Activated effector memory CD4-positive, alpha-beta T cell treated with Interleukin-2 at 50 U/mL for 16 hours (primary cell): ENCODE measurements at regions not wholly inside any gene's neighbourhood (a gene's known extent, or its start where the extent isn't known, plus 50 kb on each side); places are given as distances from the start of the nearest gene placed in this dataset.

ENCODE experiments used
- DNase-seq: peaks from one replicate; pipeline ENCODE4 v3.0.0-alpha.2; 2020

DNA sequence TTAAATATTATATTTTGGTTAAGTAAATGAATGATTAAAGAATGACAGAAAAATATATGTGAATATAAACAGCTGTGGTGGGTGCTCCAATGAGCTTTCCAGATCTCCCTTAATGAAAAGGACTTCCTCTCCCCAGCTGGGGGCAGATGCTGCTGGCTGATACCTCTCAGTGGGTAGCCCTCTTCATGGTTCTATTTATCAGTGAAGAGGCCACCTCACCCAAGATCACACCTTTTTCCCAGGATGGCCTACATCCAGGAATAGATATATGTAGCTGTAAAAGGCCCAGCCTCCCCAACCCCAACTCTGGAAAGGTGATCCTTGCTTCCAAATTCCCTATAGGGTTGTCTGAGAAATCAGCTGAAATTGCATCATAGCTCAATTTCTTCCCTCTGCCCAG lies 135.2 kb upstream of the ACVR2A start:
- DNase-seq = no peak

- no peak for DNase-seq
Observed at GRCh38 chr2:147703171-147703570, 141.7 kb upstream of the ACVR2A start.

GRCh38 chr2:147698166-147698565 lies 146.7 kb upstream of the ACVR2A start:
- DNase-seq = no peak

DNA sequence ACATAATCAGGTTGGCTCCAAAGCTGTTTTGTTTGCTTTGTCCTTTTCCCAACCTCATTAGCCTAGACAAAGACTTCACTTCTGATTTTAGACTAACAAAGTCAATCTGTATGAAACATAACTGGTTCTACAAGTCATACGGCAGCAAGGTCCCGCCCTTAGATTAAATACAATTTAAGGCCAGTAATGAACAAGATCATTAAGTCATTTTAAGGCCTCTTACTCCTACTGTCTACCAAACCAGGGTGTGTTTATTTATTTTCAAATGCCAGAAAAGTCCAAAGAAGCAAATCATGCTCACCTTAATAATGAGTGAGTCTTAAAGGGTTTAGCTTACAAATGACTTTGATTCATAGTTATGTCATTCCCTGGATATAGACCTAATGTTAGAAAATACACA lies 148.4 kb upstream of the ACVR2A start:
- DNase-seq = no peak

DNA sequence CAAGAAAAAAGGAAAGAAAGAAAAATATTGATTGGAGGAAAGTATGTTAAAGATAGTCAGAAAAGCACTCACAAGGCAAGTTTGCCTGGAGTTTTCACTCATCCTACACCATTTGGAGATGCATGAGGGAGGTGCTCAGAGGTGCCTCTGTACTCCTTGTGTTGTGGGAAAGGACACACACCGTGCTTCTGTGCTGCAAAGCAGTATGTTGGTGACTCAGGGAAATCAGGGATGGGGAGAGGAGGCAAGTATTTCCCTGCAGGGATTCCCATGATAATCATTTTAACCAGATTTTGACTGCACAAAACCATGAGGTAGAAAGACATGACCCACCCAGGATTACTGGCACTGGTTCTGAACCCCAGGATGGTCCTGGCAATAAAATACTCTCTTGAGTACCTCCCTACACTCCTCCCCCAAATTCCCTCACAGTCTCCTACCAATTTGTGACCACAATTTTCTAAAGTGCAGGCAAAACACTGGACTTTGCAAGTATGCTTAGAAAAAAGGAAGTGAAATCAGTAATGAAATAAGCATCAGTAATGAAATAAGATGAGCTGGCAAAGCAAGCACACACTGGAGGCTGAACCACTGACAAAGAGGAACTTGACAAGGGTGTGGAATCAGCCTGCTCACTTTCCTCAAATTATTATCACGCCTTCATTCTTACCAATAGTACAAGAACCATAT lies 155.5 kb upstream of the ACVR2A start:
- DNase-seq = no peak

DNA sequence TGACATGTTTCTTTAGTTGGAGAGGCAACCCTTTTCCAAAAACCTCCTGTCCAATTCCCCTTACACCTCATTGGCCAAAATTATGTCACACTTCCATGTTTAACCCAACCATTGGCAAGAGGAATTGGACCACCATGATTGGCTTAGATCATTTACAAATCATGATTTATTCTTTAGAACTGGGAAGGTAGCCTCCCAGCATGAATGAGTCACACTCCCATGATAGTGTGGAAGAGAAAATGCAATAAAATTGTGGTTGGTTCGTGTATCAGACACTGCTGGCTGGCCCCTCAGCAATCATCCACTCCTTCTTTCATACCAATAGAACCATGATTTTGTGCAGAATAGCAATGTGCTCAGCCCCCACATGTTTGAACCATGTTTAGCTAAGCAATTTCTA lies 156.6 kb upstream of the ACVR2A start:
- no peak for DNase-seq

GRCh38 chr2:147686365-147686764 lies 158.5 kb upstream of the ACVR2A start:
- no peak for DNase-seq

- no peak for DNase-seq
Observed at GRCh38 chr2:147684903-147685302, 159.9 kb upstream of the ACVR2A start.

DNA sequence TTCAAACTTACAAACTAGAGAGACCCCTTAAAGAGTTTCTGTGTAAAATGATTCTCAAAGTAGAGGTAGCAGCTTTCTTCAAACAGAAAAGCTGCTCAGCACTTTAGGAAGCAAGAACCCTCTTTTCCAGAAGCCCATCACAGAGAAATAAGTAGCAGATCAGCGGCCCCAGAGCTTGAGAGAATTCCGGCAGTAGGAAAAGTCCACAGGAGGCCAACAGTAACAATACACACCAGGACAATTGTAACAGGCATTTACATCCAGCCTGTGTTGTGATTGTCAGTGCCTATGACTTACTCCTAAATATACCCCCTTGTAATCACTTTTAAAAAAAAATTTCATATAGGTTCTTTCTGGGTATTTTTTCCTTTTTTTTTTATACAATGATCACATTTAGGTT lies 161.4 kb upstream of the ACVR2A start:
- DNase-seq = no peak

- no peak for DNase-seq
Observed at GRCh38 chr2:147681093-147681492, 163.7 kb upstream of the ACVR2A start.

DNA sequence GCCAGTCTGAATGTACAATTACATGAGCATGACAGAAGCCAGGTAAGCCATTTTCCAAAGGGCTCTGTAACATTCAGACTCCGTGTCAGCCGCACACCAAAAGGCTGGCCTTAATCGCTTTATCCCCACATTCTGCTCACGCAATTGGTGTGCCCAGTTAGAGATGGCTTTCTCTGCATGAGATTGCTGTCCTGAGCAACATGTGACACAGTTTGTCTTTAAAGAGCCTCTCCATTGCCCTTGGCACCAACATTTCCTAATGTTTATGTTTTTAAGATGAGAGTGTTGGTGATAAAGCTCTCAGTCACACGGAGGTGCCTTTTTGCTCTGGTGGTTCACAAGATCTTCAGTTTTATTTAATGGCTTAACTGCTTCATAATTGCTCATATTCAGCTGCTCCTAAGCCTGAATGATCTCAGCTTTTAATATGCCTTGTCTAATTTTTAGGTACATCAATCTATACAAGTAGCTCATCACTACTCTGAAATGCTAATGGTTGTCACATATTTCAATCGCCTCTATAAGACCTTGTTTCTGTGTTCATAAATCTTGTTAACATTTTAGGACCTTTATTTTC lies 164.8 kb upstream of the ACVR2A start:
- DNase-seq = no peak

- no peak for DNase-seq
Observed at GRCh38 chr2:147679191-147679954, 165.5 kb upstream of the ACVR2A start.

DNA sequence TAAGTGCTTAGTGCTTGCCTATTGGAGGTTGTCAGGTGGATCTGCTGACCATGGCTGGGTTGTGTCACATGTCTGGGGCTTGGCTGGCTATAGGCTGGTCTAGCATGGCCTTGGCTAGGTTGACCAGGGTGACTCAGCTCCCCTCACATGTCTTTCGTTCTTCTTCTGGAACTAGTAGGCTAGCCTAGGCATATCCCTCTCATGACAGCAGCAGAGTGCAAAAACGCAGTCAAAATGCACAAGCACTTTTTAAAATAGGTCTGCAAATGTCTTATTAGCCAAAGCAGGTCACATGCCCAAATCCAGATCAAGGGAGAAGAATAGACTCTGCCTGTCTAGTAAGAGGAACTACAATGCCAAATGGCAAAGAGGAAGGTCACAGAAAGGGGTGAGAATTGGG lies 179.7 kb upstream of the ACVR2A start:
- no peak for DNase-seq

DNA sequence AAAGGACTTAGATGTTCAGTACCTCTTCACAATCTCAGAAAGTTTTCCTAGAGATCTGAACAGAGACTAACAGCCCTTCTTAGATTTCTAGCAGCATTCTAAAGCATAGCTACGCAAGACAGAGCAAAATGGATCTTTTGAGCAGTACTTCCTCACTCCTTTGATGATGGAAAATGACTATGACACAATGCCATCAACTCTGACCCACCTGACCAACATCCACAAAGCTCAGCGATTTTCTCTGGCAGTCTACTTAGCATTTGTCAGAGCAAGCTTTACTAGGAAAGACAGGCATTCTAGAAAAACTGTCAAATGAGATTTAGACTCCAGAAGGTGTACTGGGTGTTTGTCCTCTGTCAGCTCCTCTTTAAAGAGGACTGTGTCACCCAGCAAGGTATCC lies 180.9 kb upstream of the ACVR2A start:
- no peak for DNase-seq

DNA sequence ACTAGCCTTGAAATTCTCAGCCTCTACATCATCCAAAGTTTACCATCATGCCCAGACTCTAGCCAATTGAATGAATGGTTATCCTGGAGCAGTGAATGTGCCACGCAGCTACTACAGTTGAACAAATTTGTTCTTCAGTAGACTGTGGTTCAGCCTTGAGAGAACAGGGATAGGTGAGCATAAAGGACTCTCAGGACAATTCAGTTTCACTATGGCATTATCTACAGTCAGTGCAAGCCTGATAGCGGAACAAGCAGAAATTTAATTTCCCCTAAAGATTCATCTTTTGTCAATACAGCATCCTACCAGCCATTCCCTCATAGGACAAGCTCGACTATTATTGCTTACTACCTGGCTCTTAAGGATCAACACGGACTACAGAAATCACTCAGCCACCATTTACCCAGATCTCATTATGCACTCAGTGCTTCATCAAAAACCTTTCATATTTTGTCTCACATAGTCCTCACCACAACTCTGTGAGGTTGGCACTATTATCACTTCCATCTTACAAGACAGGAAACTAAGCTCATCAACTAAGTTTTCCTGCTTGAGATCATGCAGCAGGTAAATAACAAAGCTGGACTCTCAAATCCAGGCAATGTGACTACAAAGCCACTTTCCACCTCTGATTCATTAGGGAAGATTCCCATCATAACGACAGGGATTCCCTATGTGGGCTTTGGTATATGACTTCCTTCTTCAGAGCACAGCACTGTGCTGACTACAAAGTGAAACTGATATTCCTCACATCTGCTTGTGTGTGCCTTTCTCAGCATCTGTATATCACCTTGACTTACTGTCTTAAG lies 181.5 kb upstream of the ACVR2A start:
- DNase-seq = no peak

DNA sequence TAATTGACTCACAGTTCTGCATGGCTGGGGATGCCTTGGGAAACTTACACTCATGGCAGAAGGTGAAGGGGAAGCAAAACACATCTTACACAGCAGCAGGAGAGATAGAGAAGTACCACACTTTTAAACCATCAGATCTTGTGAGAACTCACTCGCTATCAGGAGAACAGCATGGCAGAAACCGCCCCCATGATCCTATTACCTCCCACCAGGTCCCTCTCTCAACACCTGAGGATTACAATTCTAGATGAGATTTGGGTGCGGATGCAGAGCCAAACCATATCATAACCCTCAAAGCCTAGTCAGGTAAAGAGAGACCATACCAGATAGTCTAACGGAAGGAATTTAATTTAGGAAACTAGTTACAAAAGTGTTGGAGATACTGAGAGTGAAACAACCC lies 182.6 kb upstream of the ACVR2A start:
- DNase-seq = no peak

- no peak for DNase-seq
Observed at GRCh38 chr2:147660680-147661079, 184.1 kb upstream of the ACVR2A start.

DNA sequence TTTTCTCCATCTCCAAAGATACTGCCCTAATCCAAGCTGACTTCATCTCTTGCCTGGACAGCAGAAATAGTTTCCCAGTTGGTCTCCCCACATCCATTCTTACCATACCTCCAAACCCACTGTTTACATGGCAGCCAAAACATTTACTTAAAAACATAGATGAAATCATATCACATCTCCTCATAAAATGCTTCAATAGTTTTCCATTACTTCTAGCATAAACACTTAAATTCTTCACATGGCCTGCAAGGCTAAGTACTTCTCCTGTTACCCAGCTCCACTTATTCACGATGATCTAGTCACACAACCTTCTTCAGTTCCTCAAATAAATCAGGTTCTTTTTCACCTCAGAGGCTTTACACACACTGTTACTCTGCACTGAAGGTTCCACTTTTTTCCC lies 185.8 kb upstream of the ACVR2A start:
- no peak for DNase-seq

GRCh38 chr2:147657086-147658000 lies 187.5 kb upstream of the ACVR2A start:
- DNase-seq = no peak

DNA sequence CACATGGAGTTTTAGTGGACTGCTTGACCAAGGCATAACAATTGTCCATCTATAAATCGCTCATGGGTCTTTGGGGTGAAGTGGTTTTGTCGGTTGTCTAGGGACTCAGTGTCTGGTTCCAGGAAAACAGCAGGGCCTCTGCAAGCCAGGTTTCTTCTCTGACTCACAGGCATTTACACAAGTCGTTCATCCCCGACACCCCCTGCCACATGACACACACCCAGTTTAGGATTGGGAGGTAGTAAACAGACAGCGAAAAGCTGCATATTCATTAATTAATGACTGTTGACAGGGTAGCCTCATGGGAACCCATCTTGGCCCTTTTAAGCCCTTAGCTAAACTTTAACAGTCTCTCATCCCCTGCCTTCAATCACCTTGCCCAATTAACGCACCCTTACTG lies 194.8 kb upstream of the ACVR2A start:
- no peak for DNase-seq

- no peak for DNase-seq
Observed at GRCh38 chr2:147649286-147649685, 195.5 kb upstream of the ACVR2A start.

DNA sequence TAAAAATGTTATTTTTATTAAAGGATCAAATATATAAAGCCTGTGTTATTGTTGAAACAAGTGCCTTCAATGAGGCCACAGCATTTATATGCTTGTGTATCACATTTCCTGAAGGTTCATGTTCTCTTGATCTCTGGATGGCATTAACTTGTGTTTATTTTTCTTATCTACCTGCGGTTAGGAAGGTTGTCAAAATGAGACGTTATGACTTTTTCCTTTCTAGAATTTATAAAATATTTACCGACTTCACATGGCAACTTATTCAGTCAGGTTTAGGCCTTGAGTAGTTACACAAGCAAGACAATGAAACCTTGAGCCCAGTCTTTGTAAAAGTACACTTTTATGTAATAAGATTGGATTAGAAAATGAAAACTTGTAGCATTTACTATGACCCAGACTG lies 196.4 kb upstream of the ACVR2A start:
- DNase-seq = no peak
